HPDE6-E6E7 (cell line): ENCODE measurements at regions not wholly inside any gene's neighbourhood (a gene's known extent, or its start where the extent isn't known, plus 50 kb on each side); places are given as distances from the start of the nearest gene placed in this dataset.

Source experiments
- DNase-seq: peaks from one replicate; pipeline ENCODE4 v3.0.0; 2011; ENCODE audit warnings: missing footprints; ENCODE audit errors: extremely low spot score

DNA sequence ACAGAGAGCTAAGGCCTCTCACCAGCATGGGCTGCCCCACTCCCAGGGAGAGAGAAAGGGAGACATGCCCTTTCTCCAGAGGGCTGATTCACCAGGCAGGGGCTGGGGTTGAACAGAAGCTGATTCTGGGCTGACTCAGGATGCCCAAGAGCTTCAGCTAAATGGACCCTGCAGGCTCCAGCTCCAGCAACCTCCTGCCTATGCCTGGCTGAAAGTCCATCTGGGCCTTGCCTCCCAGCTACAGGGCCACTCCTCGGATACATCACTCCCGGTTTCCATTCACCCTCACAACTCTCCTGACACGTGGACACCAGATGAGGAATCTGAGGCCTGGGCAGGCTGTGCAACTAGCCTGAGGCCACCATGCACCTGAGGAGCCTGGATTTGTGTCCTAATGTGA, 215.5 kb downstream of the BUD13 start:
- DNase-seq: no peak

DNA sequence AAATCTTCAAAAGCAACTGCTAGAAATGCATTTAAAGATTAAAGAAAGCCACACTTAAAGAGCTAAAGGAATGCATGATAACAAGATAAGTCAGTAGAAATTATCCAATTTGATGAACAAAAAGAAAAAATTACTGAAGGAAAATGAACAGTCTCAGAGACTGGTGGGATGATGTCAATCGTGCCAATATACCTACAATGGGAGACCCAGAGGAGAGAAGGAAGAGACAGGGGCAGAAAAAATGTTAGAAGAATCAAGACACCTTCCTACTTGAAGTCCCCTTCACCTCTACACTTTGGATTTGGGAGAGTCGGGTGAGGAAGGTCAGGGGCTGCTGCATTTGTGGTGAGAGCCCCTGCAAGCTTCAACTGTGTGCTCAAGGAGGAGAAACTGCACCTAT, 216.3 kb downstream of the BUD13 start:
- no peak for DNase-seq

DNA sequence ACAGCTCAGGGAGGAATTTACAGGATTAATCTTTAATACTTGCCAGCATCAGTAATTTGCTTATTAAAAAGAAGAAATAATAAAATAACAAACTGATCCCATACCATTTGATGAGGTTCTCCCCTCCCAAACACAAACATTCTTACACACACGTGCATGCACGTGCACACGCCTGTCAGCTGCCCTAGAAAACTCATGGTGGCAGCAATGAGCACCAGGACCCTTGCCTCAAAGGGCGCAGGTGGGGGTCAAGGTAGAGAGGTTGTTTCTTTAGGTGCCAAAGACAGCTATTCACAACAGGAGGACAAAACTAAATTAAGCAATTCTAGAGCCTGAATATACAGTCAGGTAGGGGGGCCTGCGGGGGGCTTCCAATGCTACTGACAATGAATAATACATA, 219.3 kb downstream of the BUD13 start:
- DNase-seq: no peak

DNA sequence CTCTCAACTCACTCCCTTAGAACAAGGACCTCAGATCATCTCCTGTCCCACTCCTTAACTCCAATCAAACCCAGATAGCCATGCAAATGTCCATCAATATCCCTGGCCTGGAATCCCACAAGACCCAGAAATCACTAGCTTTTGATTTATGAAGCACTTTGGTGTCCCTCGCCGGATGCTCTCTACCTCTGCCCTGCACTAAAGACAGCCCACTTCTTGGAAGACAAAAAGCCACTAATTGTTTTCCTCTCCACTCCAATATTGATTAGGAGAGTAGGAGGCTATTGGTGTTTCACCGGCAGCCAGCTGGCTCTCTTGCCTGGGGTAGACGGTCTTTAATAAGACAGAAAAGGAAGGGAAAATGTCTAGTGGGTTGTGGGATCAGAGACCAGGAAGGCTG, 221.2 kb downstream of the BUD13 start:
- DNase-seq: no peak

DNA sequence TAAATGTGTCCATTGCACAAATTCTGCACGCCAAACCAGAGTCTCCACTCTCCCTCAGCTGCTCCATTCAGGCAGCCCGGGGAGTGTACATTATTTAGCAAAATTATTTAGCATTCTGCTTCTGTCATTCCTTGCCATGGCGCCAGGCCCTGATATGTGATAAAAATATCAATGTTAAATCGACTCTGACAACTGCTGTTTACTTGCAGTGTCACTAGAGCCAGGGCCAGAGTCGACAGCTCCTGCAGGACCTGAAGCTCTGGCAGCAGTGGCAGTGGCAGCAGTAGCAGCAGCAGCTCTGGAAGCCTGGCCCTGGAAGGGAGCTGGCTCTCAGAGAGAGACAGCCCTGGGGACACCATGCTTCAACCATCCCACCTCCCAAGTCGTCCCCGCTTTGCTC, 224.5 kb downstream of the BUD13 start:
- no peak for DNase-seq

DNA sequence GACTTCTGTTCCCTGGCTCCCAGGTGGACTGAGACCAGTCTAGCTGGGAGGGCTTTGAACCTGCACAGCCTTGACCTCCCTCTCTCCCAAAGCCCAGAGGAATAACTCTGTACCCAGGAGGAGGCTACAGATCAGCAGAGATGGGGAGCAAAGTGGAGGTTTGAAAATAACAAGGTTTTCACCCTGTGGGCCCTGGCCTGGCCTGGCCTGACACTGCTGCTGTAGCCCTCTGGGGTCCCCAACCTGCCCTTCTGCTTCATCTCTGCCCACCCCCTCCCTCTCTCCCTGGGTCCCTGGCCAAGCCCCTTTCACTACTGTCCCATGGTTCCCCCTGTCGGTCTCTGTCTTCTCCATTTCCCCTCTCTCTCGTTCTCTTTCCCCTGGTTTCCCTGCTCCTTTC, 225.2 kb downstream of the BUD13 start:
- no peak for DNase-seq

DNA sequence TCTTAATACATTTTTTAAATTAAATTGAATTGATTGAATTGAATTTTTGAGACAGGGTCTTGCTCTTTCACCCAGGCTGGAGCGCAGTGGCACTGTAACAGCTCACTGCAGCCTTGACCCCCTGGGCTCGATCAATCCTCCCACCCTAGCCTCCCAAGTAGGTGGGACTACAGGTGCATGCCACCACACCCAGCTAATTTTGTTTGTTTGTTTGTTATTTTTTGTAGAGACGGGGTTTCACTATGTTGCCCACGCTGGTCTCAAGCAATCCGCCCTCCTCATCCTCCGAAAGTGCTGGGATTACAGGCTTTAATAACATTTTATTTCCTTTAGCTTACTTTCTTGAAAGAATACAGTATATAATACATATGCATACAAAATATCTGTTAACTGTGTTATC, 226.9 kb downstream of the BUD13 start:
- no peak for DNase-seq

DNA sequence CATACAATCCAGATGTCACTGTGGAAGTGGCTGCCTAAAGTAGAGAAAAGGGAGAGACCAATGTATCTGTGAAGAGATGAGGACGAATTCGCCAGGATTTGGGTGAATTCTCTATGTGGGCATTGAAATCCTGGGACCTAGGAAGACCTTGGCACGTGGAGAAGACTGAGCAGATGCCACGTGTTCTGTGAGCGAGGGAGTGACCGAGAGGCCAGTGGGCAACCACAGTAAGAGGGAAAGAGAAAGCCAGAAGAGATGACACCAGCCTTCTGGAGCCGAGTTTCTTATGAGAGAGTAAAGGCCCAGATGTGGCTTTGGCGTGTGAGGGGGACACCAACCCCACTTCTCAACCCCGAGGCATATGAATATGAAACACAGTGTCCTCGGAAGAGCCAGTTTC, 228.1 kb downstream of the BUD13 start:
- no peak for DNase-seq

DNA sequence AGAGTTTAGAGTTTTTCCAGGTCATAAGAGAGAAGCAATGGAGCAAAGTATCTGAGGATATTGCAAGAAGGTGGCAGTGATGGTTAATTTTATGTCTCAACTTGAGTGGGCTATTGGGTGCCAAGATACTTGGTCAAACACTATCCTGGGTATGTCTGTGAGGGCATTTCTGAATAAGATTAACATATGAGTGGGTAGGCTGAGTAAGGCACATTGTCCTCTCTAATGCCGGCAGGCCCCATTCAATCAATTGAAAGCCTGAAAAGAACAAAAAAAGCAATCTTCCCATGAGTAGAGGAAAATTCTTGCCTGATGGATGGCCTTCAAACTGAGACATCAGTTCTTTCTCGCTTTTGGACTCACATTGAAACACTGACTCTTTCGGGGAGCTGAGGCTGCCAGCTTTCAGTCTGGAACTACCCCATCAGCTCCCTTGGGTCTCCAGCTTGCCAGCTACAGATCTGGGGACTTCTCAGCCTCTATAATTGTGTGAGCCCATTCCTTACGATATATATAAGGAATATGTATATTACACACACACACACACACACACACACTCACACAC, 228.8 kb downstream of the BUD13 start:
- no peak for DNase-seq

DNA sequence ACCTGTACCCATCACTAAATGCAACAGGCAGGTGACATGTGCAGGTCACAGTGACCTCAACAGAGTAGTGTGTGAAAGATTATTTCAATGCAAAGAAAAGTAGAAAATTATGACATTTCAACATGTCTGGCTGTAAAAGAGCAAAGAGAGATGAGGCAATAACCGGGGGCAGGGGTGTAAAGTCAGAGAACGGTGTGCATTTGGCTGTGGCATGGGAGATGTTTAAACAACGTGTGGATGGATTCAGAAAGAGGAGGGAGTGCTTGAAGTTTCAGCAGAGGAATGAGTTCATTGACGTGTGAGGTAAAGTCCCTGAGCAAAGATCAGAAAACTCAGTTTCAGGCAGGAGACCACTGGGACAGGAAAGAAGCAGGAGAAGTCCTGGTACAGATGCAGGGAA, 229.7 kb downstream of the BUD13 start:
- DNase-seq: no peak

DNA sequence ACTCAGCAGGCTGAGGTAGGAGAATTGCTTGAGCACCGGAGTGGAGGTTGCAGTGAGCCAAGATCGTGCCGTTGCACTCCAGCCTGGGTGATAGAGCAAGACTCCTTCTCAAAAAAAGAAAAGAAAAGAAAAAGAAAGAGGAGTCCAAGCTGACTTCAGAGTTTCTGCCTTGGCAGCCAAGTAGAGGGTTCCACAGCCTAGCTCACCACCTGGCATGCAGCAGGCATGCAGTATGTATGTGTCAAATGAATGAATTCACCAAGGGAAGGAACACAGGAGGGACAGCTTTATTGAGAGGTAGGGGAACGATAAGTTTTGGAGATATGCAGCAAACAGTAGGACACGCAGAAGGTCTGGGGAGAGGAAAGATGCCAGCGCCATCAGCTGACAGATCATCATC, 230.4 kb downstream of the BUD13 start:
- DNase-seq: no peak

DNA sequence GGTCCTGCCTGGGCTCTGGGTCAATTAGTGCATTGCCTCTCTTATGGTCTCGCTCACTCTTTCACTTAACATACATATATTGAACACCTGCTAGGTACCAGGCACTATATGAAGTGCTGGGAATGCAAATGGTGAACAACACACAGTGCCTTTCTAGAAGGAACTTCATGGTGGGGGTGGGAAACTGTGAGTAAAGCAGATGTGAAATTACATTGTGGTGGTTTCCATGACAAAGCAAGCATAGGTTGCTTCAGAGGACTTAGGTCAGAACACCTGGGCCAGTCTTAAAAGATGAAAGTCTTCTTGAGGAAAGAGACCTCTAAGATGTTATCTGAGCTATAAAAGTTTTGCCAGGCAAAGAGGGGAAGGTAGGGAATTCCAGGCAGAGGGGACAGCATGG, 231.3 kb downstream of the BUD13 start:
- no peak for DNase-seq

DNA sequence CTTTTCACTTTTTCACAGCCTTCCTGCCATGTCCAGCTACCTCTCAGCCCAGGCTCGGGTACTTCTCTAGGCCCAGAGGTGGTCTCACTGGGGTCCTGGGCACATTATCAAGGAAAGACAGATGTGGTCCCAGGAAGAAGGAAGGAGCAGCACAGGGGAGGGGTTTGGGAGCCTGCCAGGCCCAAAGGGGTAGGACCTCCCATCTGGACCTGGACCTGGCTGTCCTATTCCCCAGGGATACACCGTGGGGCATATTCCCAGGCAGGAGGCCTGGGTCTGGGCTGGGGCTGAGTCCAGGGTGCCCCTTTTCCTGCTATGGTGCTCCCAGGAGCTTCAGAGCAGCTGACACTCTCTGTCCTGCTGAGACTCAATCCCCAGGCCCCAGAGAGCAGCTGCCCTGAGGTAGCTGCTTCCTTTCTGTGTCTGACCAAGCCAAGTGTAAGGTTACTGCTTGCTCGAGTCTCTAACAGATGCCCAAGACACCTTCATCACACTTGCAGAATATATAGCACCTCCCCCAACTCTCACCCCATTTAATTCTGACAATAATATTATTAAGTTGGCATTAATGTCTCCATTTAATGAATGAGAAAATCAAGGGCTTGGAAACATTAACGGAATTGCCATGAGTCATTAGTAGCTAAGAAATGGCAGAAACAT, 232.0 kb downstream of the BUD13 start:
- no peak for DNase-seq

DNA sequence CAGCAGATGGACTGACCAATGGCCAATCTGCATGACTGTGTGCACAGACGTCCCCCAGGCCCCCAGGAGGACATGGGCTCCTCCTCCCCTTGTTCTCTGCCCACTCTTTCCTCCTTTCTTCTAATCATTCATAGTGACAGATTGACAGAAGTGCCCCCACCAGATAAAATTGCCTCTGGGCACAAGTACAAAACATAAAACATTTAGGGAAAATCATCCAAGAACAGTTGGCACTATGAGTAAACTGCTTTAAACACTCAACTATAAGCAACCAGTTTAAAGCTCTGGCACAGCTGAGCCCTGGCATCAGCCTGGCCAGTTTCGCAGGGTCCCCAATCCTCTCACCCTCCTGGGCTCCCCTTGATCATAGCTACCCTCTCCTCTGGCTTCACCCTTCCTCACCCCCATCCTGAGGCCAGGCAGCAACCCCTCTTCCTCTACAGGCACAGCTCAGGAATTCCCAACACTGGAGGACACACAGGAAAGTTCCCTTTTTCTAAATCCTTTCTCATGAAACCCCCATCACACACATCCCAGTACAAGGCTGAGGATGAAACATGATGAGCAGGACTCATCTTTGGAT, 232.9 kb downstream of the BUD13 start:
- no peak for DNase-seq

DNA sequence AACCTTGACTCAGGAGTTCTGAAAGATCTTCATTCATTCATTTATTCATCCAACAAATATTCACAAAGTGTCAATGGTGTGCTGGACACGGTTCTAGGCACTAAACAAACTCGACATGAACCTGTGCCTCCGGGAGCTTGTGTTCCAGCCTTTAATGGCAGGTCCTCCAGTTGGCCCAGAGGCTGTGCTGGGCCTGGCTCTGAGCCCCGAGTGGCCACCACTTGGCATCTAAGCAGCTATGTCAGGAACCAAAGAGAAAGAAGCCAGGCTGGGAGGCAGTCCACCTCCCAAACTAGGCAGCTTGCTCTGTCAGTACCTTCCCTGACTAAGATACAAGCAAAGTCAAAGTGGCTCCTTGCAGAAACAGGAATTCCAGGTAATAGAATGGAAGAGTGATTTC, 233.6 kb downstream of the BUD13 start:
- no peak for DNase-seq

DNA sequence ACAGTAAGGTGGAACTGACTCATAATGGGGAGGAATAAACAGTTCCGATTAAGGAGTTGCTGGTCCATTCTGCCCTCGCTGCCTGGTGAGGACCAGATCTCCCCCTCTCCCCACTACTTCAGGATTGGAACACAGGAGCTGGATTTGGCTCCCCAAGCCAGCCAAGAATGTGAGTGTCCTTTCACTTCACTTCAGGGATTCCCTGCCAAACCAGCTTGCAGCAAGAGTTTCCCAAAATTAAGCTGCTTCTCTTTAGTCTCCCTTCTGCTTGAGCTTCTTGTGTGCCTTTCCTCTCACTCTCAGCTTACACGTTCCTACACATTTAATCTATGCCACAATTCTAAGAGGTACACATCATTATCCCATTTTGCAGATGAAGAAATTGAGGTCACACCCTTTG, 234.1 kb downstream of the BUD13 start:
- no peak for DNase-seq

DNA sequence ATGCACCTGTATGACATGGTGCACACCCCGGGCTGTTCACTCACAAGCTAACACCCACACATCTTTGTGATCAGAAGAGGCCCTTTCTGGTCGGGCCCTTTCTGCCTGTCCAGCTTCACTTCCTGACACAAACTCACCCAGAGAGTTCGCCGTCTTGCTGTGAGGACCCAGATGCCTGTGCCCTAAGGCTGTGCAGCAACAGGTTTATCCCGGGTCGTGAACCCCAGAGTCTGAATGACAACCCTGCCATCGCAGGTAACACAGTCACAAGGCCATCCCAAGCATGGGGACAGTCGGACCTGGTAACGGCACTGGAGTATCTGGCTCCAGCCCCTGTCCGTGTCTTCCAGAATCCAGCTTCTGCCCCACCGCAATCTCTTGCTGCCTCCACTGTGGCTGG, 235.1 kb downstream of the BUD13 start:
- DNase-seq: no peak

DNA sequence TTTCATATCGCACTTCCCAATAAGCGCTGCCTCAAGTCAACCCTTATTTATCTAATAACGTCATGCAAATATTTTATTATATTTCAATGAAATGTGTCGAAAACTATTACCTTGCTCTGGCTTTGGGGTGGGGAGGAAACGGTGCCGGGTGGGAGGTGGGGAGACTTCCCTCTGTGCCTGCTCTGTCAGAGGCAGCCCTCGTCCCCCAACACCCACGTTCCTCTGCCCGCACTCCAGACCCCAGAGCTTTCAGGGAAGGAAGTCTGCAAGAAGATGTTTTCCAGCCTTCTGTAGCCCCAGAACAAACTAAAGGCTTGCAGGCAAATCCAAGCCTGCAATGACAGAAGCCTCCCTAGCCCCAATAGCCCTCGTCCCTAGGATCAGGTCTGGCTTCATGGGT, 235.7 kb downstream of the BUD13 start:
- DNase-seq: no peak

DNA sequence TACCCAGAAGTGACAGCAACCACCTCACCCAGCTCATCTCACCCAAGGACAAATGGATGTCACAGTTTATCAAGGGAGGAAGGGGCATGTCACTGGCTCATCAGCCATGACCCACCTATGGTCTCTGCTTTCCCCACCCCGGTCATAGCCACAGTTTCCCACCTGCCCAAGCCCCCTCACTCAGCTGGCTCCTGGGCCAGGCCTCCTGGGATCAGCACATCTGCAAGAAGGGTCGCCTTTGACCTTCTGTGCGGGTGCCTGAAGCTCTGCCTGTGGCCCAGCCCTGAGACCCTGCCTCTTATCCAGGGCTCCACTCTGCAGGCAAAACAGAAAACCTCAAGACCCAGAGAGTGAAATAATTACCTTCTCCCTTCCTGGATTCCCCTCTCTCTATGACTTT, 236.4 kb downstream of the BUD13 start:
- no peak for DNase-seq

DNA sequence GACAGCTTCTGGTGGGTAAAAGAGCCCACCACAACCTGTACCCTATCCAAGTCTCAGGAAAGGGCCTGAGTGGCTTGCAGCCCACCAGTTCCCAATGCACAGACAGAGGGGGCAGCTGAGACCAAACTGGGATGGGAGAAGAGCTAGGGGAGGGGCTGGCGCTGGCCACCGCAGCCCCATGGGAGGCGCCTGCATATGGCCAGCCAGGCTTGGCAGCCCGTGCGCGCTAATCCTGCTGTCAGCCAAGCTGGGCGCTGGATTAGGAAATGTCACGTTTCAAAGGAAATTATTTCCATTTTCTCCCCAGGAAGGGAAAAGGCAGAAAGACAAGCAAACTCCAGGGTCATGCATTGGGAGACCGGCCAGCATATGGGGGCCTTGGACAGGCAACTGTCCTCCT, 236.8 kb downstream of the BUD13 start:
- no peak for DNase-seq

DNA sequence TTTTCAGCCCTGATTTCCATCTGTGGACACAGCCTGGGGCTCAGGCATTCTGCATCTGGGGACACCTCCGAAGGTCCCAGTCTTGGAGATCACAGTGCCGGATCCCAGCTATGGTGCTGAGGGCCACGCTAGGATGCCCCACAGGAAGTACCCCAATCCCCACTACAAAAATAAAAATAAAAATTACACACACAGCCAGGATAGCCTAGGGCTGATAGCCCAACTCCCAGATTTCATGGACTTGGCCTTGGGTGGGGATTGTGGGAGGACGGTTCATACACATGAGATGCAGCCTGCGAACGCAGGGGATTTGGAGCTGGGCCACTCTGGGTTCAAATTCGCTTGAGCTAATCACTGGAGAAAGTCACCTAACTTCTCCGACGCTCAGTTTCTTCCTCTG, 237.7 kb downstream of the BUD13 start:
- DNase-seq: no peak

DNA sequence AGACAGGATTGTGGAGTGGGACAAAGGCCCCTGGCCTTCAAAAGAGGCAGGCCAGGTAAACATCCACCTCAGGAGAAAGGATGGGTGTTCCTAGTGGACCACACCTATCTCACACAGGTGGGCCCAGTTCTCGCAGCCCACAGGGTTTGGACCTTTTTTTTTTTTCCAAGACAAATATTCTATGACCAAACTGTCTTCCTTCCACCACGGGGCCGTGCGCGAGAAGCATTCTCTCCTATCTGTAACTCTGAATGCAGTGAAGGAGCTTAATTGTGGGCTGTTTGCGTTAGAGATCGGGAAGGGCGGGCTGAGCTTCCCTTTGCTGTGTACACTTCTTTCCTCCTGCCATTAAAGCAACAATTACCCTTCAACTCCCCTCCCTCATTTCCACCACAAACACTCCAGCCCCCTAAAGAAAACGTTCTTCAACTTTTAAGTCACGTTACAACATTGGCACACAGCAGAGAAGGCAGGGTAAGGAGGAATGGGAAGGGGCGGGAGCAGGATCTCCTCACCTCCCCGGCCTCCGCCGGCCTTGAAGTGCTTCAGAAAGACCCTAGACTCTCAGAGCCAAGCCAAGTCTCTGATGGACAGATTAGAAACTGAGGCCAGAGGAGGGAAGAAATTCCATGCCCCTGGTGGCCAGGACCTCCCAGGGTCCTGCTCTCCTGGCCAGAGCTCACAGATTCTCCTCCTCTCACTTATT, 238.4 kb downstream of the BUD13 start:
- no peak for DNase-seq

DNA sequence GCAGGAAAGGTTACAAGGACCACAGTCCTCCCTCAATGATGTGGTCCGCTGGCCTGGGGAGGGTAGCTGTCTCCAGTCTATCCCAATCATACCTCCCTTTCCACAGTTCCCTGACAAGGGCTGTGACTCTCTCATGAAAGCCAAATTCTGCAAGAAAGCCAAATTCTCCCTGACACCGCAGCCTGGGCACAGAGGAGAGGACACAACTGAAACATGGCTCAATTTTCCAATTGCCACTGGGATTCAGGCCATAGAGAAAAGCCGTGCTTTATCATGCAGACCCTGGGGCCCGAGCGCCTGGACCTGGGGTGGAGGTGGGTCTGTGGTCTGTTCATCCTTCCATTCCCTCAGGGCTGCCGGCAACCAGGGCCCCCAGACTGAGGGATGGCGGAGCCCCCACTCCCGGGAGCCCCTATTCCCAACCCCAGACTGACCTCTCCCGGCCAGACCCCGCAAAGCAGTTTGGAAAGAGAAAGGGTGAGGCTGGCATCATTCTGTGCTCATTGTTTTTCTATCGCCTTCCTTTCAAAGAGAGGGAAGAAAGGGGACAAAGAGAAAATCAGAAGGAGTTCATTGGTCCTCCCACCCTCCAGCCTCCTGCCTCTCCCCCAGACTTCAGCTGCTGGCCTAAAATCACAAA, 239.5 kb downstream of the BUD13 start:
- no peak for DNase-seq
